Lower leg skin (tissue), 4 donors: ENCODE measurements at regions not wholly inside any gene's neighbourhood (a gene's known extent, or its start where the extent isn't known, plus 50 kb on each side); places are given as distances from the start of the nearest gene placed in this dataset.

Experiments used
- DNase-seq, 2 donors: peaks; one replicate each; pipeline ENCODE4 v3.0.0-alpha.2; 2019; ENCODE audit warnings: low spot score in 2 of 2
- H3K4me3 ChIP-seq: fragments of 200-600 bp; sonication (generic); 2 replicates; pipeline ENCODE4 v1.5.1; 2017; ENCODE audit warnings: mild to moderate bottlenecking, low read depth; ENCODE audit not compliant: poor library complexity, severe bottlenecking
- POLR2A ChIP-seq, 2 donors: fragments of 450-650 bp; IDR thresholded peaks; one replicate each; pipeline ENCODE4 v1.6.1; 2016 to 2017; ENCODE audit warnings: antibody characterized with exemption in 2 of 2, mild to moderate bottlenecking in 1 of 2, moderate library complexity in 1 of 2
- WGBS, 2 donors: methylation state at CpG; one replicate each; pipeline ENCODE4 v1.1.5; 2018; 5-methylcytosine and 5-hydroxymethylcytosine counted together
- intact Hi-C: fragments of 100-400 bp; cut with DNase I; formaldehyde crosslinking; loops from one replicate; pipeline ENCODE4 v1.15.0; 2023; ENCODE audit warnings: low total_unique reads
- TF ChIP-seq, protein P1 (sequence below), 3 donors: fragments of 450-650 bp; IDR thresholded peaks; one replicate each; pipeline ENCODE4 v1.5.1; 2016; ENCODE audit warnings: antibody characterized with exemption in 3 of 3, mild to moderate bottlenecking in 3 of 3, moderate library complexity in 2 of 3

DNA sequence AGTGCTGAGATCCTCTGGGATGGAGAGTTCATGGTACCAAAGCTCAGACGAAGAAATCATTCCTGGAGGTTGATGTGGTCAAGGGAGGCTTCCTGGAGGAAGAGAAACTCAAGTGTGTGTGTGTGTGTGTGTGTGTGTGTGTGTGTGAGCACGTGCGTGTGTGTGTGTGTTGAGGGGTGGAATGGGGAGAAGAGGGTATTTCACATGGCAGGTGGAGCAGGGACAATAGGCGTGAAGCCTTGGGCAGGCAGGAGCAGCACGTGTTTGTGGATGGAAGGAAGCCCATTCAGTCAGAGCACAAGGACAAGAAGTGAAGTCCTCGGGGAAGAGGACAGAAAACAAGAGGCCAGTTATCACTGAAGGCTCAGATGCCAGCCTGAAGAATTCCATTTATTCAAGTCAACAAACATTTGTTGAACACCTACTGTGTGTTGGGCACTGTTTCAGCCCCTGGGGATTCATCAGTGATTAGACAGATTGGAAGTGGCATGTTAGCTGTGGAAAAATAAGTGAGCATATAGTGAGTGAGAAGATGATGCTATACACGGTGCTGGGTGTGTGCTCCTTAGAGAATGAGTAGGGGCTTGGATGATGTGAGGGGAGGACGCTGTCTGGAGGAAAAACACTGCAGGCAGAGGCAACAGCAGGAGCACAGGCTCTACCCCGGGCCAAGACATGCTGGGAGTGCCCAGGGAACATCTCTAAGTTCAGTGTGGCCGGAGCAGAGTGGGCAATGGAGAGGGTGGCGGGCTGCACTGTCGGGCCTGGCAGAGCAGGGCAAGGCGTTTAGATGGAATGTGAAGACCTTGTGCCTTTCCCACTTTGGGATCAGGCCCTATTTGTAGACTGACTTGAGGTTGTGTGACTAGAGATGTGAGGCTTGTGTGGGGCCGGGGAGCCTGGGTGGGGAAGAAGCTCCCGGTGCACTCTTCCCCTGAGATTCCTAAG is 267.1 kb downstream of the CBLN1 start:
- H3K4me3 ChIP-seq = no peak overlapping the region
- 57 to 60% methylated on average over 15 of the region's 15 CpGs for WGBS, 2 donors
- intact Hi-C loops = no loop called here
- peak in 1 of 2 donors; percentile 2 for DNase-seq
- TF ChIP-seq, protein P1, sequence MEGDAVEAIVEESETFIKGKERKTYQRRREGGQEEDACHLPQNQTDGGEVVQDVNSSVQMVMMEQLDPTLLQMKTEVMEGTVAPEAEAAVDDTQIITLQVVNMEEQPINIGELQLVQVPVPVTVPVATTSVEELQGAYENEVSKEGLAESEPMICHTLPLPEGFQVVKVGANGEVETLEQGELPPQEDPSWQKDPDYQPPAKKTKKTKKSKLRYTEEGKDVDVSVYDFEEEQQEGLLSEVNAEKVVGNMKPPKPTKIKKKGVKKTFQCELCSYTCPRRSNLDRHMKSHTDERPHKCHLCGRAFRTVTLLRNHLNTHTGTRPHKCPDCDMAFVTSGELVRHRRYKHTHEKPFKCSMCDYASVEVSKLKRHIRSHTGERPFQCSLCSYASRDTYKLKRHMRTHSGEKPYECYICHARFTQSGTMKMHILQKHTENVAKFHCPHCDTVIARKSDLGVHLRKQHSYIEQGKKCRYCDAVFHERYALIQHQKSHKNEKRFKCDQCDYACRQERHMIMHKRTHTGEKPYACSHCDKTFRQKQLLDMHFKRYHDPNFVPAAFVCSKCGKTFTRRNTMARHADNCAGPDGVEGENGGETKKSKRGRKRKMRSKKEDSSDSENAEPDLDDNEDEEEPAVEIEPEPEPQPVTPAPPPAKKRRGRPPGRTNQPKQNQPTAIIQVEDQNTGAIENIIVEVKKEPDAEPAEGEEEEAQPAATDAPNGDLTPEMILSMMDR (IDR thresholded peaks at IDR 0.05) = no peak
- TF ChIP-seq POLR2A (IDR thresholded peaks at IDR 0.05) = no peak

DNA sequence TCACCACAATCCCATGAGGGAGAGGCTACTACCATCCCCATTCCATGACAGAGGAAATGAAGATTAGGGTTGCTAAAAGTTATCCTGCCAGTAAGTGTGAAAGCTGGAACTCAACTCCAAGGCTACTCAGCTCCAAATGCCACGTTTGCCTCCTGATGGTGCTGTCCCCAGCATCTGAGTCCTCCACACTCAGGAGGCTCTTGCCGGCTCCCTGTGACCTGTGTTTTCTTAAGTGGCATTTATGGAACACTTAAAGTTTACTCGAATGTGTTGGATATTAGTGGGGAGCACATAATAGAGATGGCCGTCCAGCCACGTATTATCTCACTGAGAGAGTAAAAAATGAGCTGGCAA is 267.9 kb downstream of the CBLN1 start:
- WGBS, 2 donors = 59 to 68% methylated on average over 5 of the region's 5 CpGs
- DNase-seq = peak in 1 of 2 donors; percentile 12
- no peak for TF ChIP-seq POLR2A (IDR thresholded peaks at IDR 0.05)
- TF ChIP-seq, protein P1 (IDR thresholded peaks at IDR 0.05) = no peak
- intact Hi-C loops = no loop called here
- no peak overlapping the region for H3K4me3 ChIP-seq

DNA sequence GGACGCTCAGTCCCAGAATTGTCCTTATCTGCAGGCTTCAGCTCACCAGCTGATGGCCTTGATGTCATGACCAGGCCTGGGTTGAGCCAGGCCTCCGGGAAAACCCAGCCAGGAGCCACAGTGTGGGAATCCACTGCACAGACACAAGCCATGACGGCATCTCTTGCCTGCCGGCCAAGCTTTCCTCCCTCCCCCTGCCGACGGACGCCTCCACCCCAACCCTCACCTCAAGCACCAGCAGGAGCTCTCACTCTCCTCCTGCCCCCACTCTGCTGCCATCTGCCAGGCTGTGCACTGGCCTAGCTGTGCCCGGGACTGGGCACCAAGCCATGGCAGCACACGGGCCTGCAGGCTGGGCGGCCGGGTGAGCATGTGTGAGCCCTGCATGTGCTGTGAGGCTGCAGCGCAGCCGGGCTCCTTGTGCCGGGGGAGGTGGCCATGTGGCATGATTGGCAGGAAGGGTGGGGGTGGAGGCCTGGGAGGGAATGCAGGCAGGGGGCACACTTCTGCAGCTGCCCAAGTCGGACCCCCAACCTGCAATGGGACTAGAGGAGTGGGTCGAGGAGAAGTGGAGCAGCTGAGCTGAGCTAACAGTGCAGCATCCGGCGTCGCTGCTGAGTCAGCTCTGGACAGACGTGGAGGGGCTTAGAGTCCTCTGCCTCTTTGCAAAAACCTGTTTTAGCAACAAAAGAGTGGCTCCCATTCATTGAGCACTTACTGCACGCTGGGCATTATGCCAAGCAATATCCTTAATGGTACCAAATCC is 268.5 kb downstream of the CBLN1 start:
- H3K4me3 ChIP-seq = no peak overlapping the region
- DNase-seq = peak in 1 of 2 donors; percentile 76
- 56 to 67% methylated on average over 18 to 21 of the region's 21 CpGs for WGBS, 2 donors
- intact Hi-C loops = no loop called here
- TF ChIP-seq, protein P1 (IDR thresholded peaks at IDR 0.05) = no peak
- no peak for TF ChIP-seq POLR2A (IDR thresholded peaks at IDR 0.05)

DNA sequence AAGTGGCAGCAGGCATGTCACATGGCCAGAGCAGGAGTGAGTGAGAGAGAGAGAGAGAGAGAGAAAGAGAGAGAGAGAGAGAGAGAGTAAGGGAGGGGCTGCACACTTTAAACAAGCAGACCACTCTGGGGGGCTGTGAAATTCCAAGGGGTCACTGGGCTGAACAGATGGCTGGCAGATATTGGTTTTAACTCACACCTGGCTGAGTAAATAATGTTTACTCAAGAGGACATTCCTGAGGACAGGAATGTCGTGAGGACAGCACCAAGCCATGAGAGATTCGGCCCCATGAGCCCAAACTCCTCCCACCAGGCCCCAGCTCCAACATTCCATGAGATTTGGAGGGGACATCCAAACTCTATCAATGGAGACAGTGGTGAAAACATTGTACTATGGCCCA is 269.7 kb downstream of the CBLN1 start:
- intact Hi-C loops = no loop called here
- peak in 1 of 2 donors; percentile 20 for DNase-seq
- 19 to 36% methylated on average over 2 of the region's 2 CpGs for WGBS, 2 donors
- H3K4me3 ChIP-seq = no peak overlapping the region
- TF ChIP-seq, protein P1 (IDR thresholded peaks at IDR 0.05) = no peak
- no peak for TF ChIP-seq POLR2A (IDR thresholded peaks at IDR 0.05)

DNA sequence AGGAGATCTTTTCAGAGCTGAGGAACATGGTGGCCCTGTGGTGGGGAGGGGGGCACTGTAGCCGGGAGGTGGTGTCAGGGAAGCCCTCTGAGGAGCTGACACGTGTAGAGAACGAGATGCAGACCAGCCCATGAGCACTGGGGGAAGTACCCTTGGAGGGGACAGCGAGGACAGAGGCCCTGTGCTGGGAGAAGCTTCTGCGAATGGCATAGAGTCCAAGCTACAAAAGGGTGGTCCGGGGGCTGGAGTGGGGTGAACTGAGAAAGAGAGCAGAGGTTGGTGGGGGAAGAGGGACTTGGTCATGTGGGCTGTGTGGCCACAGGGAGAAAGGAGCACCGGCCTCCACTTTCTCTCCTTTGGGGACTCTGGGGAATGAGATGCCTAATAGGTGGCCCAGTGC is 270.8 kb downstream of the CBLN1 start:
- DNase-seq = peak in 1 of 2 donors; percentile 75
- intact Hi-C loops = no loop called here
- WGBS, 2 donors = 80% methylated on average over 7 of the region's 7 CpGs
- H3K4me3 ChIP-seq = no peak overlapping the region
- TF ChIP-seq, protein P1 (IDR thresholded peaks at IDR 0.05) = no peak
- TF ChIP-seq POLR2A (IDR thresholded peaks at IDR 0.05) = no peak
